ENCODE measurements at regions not wholly inside any gene's neighbourhood (a gene's known extent, or its start where the extent isn't known, plus 50 kb on each side); places are given as distances from the start of the nearest gene placed in this dataset.
"Not testable (repeated sequence)": the region's sequence is repeated elsewhere in the genome, so short reads cannot be mapped to it uniquely, and the experiment has no call there.

DNA sequence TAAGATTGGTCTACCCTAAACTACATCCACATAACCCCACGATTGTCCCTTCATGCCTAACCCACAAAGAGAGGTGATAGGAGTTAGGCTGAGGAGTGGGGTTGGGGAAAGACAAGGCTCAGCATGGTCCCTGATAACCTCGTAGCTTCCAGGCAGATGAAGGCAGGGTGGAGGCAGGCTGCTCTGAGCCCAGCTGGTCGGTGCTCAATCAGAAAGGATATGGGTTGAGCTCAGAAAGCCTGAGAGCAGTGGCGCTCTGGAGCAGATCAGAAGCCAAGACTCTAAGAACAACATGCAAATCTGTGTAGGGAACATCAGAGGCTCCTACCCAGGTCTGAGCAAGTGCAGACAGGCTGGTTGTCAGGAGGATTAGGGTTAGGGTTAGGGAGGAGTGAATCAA is 353.0 kb downstream of the GOLGA6L6 start:
- H3K4me1 ChIP-seq (replicated peaks; ENCODE audit: insufficient read depth); H3K27ac ChIP-seq; DNase-seq; H3F3A ChIP-seq (ENCODE audit: insufficient read depth, low read depth); BruUV-seq (replicated peaks); CTCF ChIA-PET; H3K36me3 ChIP-seq (ENCODE audit: low read depth); H3K79me2 ChIP-seq (ENCODE audit: low read depth); H3K9me3 ChIP-seq (ENCODE audit: insufficient read depth, low read depth); H4K20me1 ChIP-seq (ENCODE audit: insufficient read depth); H3K4me2 ChIP-seq; POLR2A ChIA-PET (ENCODE audit: unreplicated experiment); H3K27me3 ChIP-seq (ENCODE audit: insufficient read depth, low read depth); H3K4me3 ChIP-seq; H3K9me2 ChIP-seq (ENCODE audit: insufficient read depth); intact Hi-C loops (cut with micrococcal nuclease; ENCODE audit: unreplicated experiment); H2AFZ ChIP-seq: not testable (repeated sequence)

DNA sequence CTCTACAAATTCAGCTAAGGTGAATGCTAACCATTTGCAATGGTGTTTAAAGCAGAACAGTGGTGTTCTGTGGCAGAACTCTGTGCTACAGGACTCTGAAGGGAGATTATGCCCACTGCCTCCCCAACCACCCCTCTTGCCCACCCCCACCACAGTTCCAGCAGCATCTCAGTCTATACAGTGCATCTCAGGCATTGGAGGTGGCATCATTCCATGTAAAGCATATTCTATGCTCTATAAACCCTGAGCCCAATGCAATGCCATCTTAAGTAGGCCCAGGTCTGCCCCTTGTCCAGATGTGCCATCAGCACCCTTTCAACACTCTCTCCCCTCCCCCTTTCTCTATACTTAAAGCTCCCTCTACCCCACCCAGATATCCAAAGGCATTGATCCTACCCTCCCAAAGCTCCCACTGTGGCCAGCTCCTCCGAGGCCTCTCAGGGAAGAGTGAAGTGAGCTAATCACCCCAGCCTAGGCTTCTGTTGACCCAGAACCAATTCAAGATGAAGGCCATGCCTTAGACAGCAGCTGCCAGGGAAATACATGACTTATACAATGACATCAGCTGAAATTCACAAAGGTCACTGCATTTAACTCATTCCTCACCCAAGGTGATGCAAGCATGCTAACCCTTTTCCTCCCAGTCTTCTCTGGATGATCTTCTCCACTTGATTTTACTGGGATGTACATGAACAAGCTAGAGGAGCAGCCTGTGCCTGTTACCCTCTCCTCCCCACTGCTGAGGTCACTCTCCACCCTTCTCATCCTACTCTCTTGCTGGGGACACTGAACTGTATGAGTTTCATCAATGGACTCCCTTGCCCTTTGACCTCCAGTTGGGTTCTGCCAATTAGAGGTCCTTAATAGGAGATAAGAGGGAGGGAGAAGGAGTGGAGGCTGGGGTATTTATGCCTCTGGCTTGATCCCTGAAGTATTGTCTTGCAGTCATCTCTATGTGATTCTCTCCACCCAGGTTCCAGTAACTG is 353.9 kb downstream of the GOLGA6L6 start:
- H3F3A ChIP-seq (ENCODE audit: insufficient read depth, low read depth); H2AFZ ChIP-seq; H3K36me3 ChIP-seq (ENCODE audit: low read depth); BruUV-seq (replicated peaks); DNase-seq; H4K20me1 ChIP-seq (ENCODE audit: insufficient read depth); H3K27me3 ChIP-seq (ENCODE audit: insufficient read depth, low read depth); H3K27ac ChIP-seq; H3K9me3 ChIP-seq (ENCODE audit: insufficient read depth, low read depth); H3K4me2 ChIP-seq; POLR2A ChIA-PET (ENCODE audit: unreplicated experiment); H3K4me3 ChIP-seq; H3K9me2 ChIP-seq (ENCODE audit: insufficient read depth); intact Hi-C loops (cut with micrococcal nuclease; ENCODE audit: unreplicated experiment); CTCF ChIA-PET; H3K79me2 ChIP-seq (ENCODE audit: low read depth); H3K4me1 ChIP-seq (replicated peaks; ENCODE audit: insufficient read depth): not testable (repeated sequence)

DNA sequence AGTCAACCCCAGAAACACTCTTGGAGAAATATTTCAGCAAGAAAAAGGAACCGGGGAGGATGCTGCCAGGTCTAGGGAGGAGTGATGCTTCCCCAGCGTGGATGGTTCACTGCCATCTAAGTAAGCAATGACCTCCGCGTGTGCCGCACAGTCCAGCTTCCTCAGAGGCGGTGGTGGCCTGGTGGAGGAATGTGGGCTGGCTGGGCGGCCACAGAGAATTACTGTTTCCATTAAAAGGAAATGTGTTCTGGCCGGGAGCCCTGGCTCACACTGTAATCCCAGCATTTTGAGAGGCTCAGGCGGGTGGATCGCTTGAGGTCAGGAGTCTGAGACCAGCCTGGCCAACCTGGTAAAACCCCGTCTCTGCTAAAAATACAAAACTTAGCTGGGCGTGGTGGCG is 356.7 kb downstream of the GOLGA6L6 start:
- CTCF ChIA-PET; H3K4me3 ChIP-seq; H3K27me3 ChIP-seq (ENCODE audit: insufficient read depth, low read depth); H3K4me2 ChIP-seq; H3K4me1 ChIP-seq (replicated peaks; ENCODE audit: insufficient read depth); BruUV-seq (replicated peaks); H3K9me2 ChIP-seq (ENCODE audit: insufficient read depth); H3K36me3 ChIP-seq (ENCODE audit: low read depth); H3K79me2 ChIP-seq (ENCODE audit: low read depth); H4K20me1 ChIP-seq (ENCODE audit: insufficient read depth); H3F3A ChIP-seq (ENCODE audit: insufficient read depth, low read depth); H3K9me3 ChIP-seq (ENCODE audit: insufficient read depth, low read depth); H2AFZ ChIP-seq; intact Hi-C loops (cut with micrococcal nuclease; ENCODE audit: unreplicated experiment); DNase-seq; POLR2A ChIA-PET (ENCODE audit: unreplicated experiment); H3K27ac ChIP-seq: not testable (repeated sequence)

DNA sequence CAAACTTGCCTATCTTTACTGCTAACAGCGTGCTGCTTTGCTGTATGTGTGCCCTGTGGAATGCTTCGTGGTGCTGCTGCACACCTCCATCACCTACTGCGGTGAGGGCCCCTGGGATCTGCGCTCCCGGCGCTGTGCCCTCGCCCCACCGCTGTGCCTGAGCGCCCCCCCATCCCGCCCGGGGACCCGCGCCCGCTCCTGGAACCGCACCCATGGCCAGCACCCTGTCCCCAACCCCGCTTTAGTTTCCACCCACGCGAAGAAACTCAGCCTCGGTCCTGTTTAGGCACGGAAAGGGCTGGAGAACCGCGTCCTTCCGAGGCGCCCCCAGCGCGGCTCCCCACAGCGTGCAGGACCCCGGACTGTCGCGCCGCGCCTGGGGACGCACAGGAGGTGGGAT is 373.4 kb downstream of the GOLGA6L6 start:
- H2AFZ ChIP-seq; H3K9me2 ChIP-seq (ENCODE audit: insufficient read depth); CTCF ChIA-PET; H3K27ac ChIP-seq; H3K4me1 ChIP-seq (replicated peaks; ENCODE audit: insufficient read depth); POLR2A ChIA-PET (ENCODE audit: unreplicated experiment); H3K27me3 ChIP-seq (ENCODE audit: insufficient read depth, low read depth); intact Hi-C loops (cut with micrococcal nuclease; ENCODE audit: unreplicated experiment); H4K20me1 ChIP-seq (ENCODE audit: insufficient read depth); H3K79me2 ChIP-seq (ENCODE audit: low read depth); H3K9me3 ChIP-seq (ENCODE audit: insufficient read depth, low read depth); DNase-seq; H3F3A ChIP-seq (ENCODE audit: insufficient read depth, low read depth); H3K36me3 ChIP-seq (ENCODE audit: low read depth); BruUV-seq (replicated peaks); H3K4me3 ChIP-seq; H3K4me2 ChIP-seq: not testable (repeated sequence)

DNA sequence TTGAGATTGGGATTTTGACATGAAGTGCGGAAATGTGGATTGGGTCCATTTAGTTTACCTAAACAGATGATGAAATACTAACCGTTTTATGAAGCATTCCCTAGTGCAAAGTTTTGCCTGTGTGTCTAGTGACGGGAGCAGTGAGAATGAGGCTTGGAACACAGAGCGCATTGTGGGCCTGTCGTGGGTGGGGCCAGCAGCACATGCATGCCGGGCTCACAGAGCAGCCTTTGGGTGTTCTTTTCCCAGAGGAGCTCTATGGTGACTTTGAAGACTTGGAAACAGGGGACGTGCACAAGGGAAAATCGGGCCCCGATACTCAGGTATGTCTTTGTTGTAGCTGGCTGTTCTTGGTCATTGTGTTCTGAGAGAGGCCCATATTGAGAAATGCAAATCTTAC is 388.1 kb downstream of the GOLGA6L6 start:
- POLR2A ChIA-PET (ENCODE audit: unreplicated experiment); BruUV-seq (replicated peaks); H3F3A ChIP-seq (ENCODE audit: insufficient read depth, low read depth); H3K27me3 ChIP-seq (ENCODE audit: insufficient read depth, low read depth); H2AFZ ChIP-seq; H3K79me2 ChIP-seq (ENCODE audit: low read depth); H3K9me3 ChIP-seq (ENCODE audit: insufficient read depth, low read depth); H3K4me1 ChIP-seq (replicated peaks; ENCODE audit: insufficient read depth); H3K4me2 ChIP-seq; H3K4me3 ChIP-seq; intact Hi-C loops (cut with micrococcal nuclease; ENCODE audit: unreplicated experiment); H3K36me3 ChIP-seq (ENCODE audit: low read depth); DNase-seq; H3K9me2 ChIP-seq (ENCODE audit: insufficient read depth); CTCF ChIA-PET; H3K27ac ChIP-seq; H4K20me1 ChIP-seq (ENCODE audit: insufficient read depth): not testable (repeated sequence)

DNA sequence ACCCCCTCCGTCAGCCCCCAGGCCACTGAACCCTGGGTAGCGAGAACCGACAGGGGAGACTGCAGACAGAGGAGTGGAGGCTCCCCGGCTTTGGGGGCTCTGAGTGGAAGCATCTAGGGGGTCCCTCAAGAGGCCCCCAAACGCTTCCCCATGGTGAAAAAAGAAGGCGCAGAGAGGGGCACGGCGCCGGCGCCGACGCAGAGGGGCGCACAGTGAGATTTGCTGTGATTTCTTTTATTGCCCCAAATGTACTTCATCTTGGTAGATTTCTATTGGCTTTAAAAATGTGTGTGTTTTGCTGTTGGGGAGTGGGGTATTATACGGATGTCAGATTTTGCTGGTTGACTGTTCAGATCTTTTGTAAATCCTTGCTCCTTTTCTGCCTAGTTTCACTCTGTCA is 392.9 kb downstream of the GOLGA6L6 start:
- H3K4me1 ChIP-seq (replicated peaks; ENCODE audit: insufficient read depth); DNase-seq; H3K9me2 ChIP-seq (ENCODE audit: insufficient read depth); H2AFZ ChIP-seq; H3K27me3 ChIP-seq (ENCODE audit: insufficient read depth, low read depth); H4K20me1 ChIP-seq (ENCODE audit: insufficient read depth); BruUV-seq (replicated peaks); intact Hi-C loops (cut with micrococcal nuclease; ENCODE audit: unreplicated experiment); CTCF ChIA-PET; H3K79me2 ChIP-seq (ENCODE audit: low read depth); H3K4me2 ChIP-seq; POLR2A ChIA-PET (ENCODE audit: unreplicated experiment); H3F3A ChIP-seq (ENCODE audit: insufficient read depth, low read depth); H3K36me3 ChIP-seq (ENCODE audit: low read depth); H3K9me3 ChIP-seq (ENCODE audit: insufficient read depth, low read depth); H3K4me3 ChIP-seq; H3K27ac ChIP-seq: not testable (repeated sequence)

DNA sequence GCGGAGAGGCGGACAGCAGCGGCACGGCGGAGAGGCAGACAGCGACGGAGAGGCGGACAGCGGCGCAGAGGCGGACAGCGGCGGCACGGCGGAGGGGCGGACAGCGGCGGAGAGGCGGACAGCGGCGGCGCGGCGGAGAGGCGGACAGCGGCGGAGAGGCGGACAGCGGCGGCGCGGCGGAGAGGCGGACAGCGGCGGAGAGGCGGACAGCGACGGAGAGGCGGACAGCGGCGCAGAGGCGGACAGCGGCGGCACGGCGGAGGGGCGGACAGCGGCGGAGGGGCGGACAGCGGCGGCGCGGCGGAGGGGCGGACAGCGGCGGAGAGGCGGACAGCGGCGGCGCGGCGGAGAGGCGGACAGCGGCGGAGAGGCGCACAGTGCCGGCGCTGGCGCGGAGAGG is 393.6 kb downstream of the GOLGA6L6 start:
- DNase-seq; H3K9me2 ChIP-seq (ENCODE audit: insufficient read depth); H3K36me3 ChIP-seq (ENCODE audit: low read depth); H3K27ac ChIP-seq; H3K4me1 ChIP-seq (replicated peaks; ENCODE audit: insufficient read depth); H3F3A ChIP-seq (ENCODE audit: insufficient read depth, low read depth); H3K79me2 ChIP-seq (ENCODE audit: low read depth); H3K4me3 ChIP-seq; H3K9me3 ChIP-seq (ENCODE audit: insufficient read depth, low read depth); POLR2A ChIA-PET (ENCODE audit: unreplicated experiment); BruUV-seq (replicated peaks); H2AFZ ChIP-seq; intact Hi-C loops (cut with micrococcal nuclease; ENCODE audit: unreplicated experiment); CTCF ChIA-PET; H4K20me1 ChIP-seq (ENCODE audit: insufficient read depth); H3K4me2 ChIP-seq; H3K27me3 ChIP-seq (ENCODE audit: insufficient read depth, low read depth): not testable (repeated sequence)
